Cardiac muscle cell (in vitro differentiated cells and primary cell): ENCODE measurements at regions not wholly inside any gene's neighbourhood (a gene's known extent, or its start where the extent isn't known, plus 50 kb on each side); places are given as distances from the start of the nearest gene placed in this dataset.
A peak's percentile ranks its signal among the peaks of the same experiment; 100 is the strongest.

Experiments
- DNase-seq, 2 donors: peaks; one replicate each; pipeline versions ENCODE4 v3.0.0 to v3.0.0-alpha.2; 2010 to 2017; ENCODE audit warnings: low read depth in 1 of 2, low spot score in 1 of 2
- H3K27ac ChIP-seq: fragments of 200-600 bp; sonication (generic); 2 replicates; pipeline ENCODE4 v1.5.1; 2016
- H3K27me3 ChIP-seq: fragments of 200-600 bp; sonication (generic); 2 replicates; pipeline ENCODE4 v1.6.0; 2016; ENCODE audit warnings: control low read depth
- H3K36me3 ChIP-seq: fragments of 200-600 bp; sonication (generic); 2 replicates; pipeline ENCODE4 v1.5.1; 2016; ENCODE audit warnings: control low read depth
- H3K4me1 ChIP-seq: fragments of 200-600 bp; sonication (generic); 2 replicates; pipeline ENCODE4 v1.8.1; 2017; ENCODE audit warnings: low read depth, mild to moderate bottlenecking, mixed run types
- H3K4me3 ChIP-seq: fragments of 200-600 bp; sonication (generic); 2 replicates; pipeline ENCODE4 v1.5.1; 2016; ENCODE audit warnings: mild to moderate bottlenecking
- H3K9me3 ChIP-seq: fragments of 200-600 bp; sonication (generic); 2 replicates; pipeline ENCODE4 v1.5.1; 2017; ENCODE audit warnings: low read depth, mild to moderate bottlenecking, control low read depth
- TF ChIP-seq, protein P1 (sequence below): IDR thresholded peaks from 2 replicates; pipeline ENCODE4 v1.5.1; 2012; ENCODE audit warnings: low read depth, mild to moderate bottlenecking, low read length

DNA sequence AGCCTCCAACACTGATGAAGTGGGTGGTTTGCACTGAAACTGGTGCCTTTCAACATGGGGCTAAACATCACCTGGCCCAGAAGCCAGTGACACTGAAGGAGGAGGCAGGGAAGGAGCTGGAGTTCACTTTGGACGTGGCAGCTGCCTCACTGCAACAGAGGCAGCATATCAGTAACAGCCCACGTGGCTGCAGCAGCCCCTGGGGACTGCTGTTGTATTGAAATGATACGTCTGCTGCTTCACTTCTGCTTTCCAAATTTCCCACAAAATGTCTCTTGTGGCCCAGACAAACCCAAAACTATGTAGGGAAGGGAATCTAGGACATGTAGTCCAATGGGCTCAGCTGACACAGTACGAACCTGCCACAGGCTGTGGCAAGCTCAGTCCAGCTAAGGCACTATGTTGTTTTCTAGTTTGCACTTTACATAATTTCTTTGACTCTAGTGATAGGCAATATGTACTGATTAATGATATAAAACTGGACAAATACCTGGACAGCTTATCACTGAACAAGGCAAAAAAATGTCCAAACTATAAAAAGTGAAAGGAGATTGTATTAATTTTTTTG lies 84.7 kb upstream of the RAPGEF2 start:
- Histone ChIP-seq H3K9me3 (no peaks in the 10 kb centered on the region), H3K36me3 (no peaks in the 10 kb centered on the region), H3K4me3 (no peak overlapping the region), H3K4me1 (peaks cover 5% of the 10 kb centered on the region), H3K27me3 (no peaks in the 10 kb centered on the region), H3K27ac (no peak overlapping the region)
- TF ChIP-seq, protein P1, sequence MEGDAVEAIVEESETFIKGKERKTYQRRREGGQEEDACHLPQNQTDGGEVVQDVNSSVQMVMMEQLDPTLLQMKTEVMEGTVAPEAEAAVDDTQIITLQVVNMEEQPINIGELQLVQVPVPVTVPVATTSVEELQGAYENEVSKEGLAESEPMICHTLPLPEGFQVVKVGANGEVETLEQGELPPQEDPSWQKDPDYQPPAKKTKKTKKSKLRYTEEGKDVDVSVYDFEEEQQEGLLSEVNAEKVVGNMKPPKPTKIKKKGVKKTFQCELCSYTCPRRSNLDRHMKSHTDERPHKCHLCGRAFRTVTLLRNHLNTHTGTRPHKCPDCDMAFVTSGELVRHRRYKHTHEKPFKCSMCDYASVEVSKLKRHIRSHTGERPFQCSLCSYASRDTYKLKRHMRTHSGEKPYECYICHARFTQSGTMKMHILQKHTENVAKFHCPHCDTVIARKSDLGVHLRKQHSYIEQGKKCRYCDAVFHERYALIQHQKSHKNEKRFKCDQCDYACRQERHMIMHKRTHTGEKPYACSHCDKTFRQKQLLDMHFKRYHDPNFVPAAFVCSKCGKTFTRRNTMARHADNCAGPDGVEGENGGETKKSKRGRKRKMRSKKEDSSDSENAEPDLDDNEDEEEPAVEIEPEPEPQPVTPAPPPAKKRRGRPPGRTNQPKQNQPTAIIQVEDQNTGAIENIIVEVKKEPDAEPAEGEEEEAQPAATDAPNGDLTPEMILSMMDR = no peak
- DNase-seq = peak in 1 of 2 donors; percentile 77

DNA sequence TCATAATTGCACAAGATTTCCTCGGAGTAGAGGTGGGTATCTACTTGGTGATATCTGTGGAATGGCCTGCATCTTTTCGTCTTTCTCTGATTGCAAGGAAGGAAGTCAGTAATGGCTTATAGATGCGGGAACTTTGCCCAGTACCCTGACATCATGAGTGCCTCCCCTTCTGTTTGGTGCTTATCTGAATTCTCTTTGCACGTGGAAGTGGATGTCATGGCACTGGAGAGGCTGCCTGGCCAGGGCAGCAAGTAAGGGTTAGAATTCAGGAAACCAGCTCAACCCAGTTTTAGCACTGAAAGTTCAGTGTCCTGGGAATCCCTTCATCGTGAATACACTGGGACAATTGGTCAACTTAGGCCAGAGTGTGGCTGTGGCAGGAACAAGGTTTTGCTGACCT lies 83.5 kb upstream of the RAPGEF2 start:
- Histone ChIP-seq H3K9me3 (no peaks in the 10 kb centered on the region), H3K4me1 (peaks cover 11% of the 10 kb centered on the region), H3K4me3 (no peak overlapping the region), H3K36me3 (no peaks in the 10 kb centered on the region), H3K27ac (no peak overlapping the region), H3K27me3 (no peaks in the 10 kb centered on the region)
- TF ChIP-seq, protein P1 = no peak
- peak in 1 of 2 donors; percentile 46 for DNase-seq

DNA sequence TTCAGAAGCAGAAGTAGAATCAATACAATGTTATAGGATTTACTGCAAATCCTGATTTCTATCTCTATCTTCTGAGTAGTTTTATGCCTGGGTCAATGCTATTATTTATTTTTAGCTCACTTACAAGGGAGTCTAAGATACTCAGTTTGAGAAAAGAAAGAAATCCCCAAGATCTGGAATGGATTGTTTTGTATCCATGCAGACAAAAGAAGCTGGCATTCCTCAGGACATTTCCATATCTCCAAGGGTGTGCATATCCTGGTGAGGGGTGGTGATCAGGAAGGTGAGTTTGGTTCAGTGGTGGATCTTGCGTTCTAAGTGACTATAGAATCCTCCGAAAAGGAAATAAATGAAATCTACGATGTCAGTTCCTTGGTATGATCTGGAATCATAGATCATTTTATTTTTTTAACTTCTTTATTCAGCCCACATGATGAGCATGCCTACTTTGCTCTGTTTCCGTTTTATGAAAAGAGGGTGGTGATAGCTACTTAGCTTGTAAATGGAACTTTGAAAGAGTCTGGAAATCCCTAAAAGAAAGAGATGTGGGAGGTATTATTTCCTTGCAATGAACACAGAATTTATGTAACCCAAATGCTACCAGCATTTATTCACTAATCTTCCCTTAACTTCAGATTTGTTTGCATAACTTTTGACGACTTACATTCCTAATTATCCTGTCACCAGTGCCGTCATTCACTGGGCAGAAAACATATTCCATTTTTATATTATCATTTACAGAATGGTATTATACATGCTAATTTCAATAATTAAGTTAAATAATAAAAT lies 81.1 kb upstream of the RAPGEF2 start:
- H3K36me3 ChIP-seq = no peaks in the 10 kb centered on the region
- no peaks in the 10 kb centered on the region for H3K9me3 ChIP-seq
- peaks cover 15% of the 10 kb centered on the region for H3K4me1 ChIP-seq
- no peaks in the 10 kb centered on the region for H3K27me3 ChIP-seq
- H3K4me3 ChIP-seq = no peak overlapping the region
- H3K27ac ChIP-seq = no peak overlapping the region
- no peak for DNase-seq
- TF ChIP-seq, protein P1 = no peak

DNA sequence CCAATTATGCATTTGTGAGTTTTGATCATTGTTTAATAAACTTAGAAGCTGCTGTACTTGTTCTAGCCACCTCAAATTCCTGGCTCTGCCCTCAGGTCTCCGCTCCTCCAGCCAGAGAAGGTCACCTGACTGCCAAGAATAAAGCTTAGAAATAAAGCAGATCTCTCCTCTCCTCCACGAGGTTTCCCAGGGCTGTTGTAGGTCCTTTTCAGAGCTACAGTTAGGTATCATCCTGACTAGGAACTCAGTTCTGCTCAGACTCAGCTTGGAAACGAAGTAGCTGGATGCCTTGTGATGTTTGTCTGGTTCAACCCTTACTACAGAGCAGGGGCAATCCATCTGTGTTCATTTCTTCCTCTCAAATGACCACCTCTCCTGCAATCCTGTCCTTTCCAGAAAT lies 79.1 kb upstream of the RAPGEF2 start:
- Histone ChIP-seq H3K4me1 (peaks cover 15% of the 10 kb centered on the region), H3K27ac (peak overlapping the region; percentile 1), H3K9me3 (no peaks in the 10 kb centered on the region), H3K27me3 (no peaks in the 10 kb centered on the region), H3K36me3 (no peaks in the 10 kb centered on the region), H3K4me3 (no peak overlapping the region)
- peak in 1 of 2 donors; percentile 45 for DNase-seq
- TF ChIP-seq, protein P1 = no peak

DNA sequence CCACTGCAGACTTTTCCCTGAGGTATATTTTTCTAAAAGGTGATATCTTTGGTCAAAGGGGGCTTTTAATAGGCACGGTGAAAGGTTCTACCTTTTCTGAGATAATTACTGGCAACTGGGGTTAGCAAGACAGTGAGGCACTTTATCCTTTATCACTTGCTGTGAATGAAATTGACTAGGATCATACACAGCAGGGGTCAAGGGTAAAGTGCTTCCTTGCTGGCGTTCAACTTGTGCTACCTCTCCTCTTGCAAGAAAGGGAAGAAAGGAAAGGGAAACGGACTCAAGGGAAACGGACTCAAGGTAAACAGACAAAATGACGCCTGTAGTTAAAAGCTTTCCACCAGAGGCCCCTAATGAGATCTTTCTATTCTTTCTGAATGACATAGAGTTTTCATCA lies 78.6 kb upstream of the RAPGEF2 start:
- no peak for DNase-seq
- H3K4me3 ChIP-seq = no peak overlapping the region
- no peaks in the 10 kb centered on the region for H3K27me3 ChIP-seq
- no peaks in the 10 kb centered on the region for H3K9me3 ChIP-seq
- peak overlapping the region; percentile 1 for H3K27ac ChIP-seq
- H3K36me3 ChIP-seq = no peaks in the 10 kb centered on the region
- H3K4me1 ChIP-seq = peaks cover 15% of the 10 kb centered on the region
- TF ChIP-seq, protein P1 = no peak
